PC-3 (cell line): ENCODE measurements at regions not wholly inside any gene's neighbourhood (a gene's known extent, or its start where the extent isn't known, plus 50 kb on each side); places are given as distances from the start of the nearest gene placed in this dataset.

Experiments used
- ATAC-seq: fragments of 200-7000 bp; cut with Tn5 transposase; 2 replicates; pipeline ENCODE4 v1.9.1; 2020; ENCODE audit warnings: mild to moderate bottlenecking, moderate library complexity
- BruUV-seq: library from RNA; stranded (reverse); fragments of 400-500 nt; replicated peaks from 2 replicates; lab custom pipeline; 2021; lab: Mats Ljungman, UMichigan
- CTCF ChIA-PET: fragments of 300-600 bp; sonication (Branson Sonifier 250); formaldehyde crosslinking; loops from one replicate; lab custom pipeline; 2022; ENCODE audit warnings: antibody characterized with exemption; lab: Charles Lee
- POLR2A ChIA-PET: fragments of 300-600 bp; sonication (Branson Sonifier 250); formaldehyde crosslinking; loops from one replicate; lab custom pipeline; 2022; ENCODE audit warnings: antibody characterized with exemption; ENCODE audit not compliant: unreplicated experiment; lab: Charles Lee
- DNase-seq: peaks from one replicate; pipeline ENCODE4 v3.0.0-alpha.2; 2015
- H2AFZ ChIP-seq: fragments of 300-600 bp; sonication (generic); 2 replicates; pipeline ENCODE4 v1.6.0; 2016; ENCODE audit warnings: antibody characterized with exemption, low read length
- H3F3A ChIP-seq: fragments of 300-600 bp; sonication (generic); one replicate; pipeline ENCODE4 v1.6.0; 2017; ENCODE audit warnings: antibody characterized with exemption, low read length, control low read depth, mild to moderate bottlenecking; ENCODE audit not compliant: unreplicated experiment
- H3K27ac ChIP-seq: fragments of 300-600 bp; sonication (generic); 2 replicates; pipeline ENCODE4 v1.5.1; 2016; ENCODE audit warnings: mild to moderate bottlenecking, low read length
- H3K27me3 ChIP-seq: fragments of 300-600 bp; sonication (generic); 2 replicates; pipeline ENCODE4 v1.6.1; 2016; ENCODE audit warnings: low read length, mixed read lengths
- H3K36me3 ChIP-seq: fragments of 300-600 bp; sonication (generic); 2 replicates; pipeline ENCODE4 v1.6.1; 2016; ENCODE audit warnings: low read depth, mixed run types, low read length, mixed read lengths
- H3K4me1 ChIP-seq: fragments of 300-600 bp; sonication (generic); 2 replicates; pipeline ENCODE4 v1.5.1; 2016; ENCODE audit warnings: low read length; ENCODE audit not compliant: insufficient read depth
- H3K4me2 ChIP-seq: fragments of 300-600 bp; sonication (generic); 2 replicates; pipeline ENCODE4 v1.6.0; 2016; ENCODE audit warnings: low read length
- H3K4me3 ChIP-seq: fragments of 300-600 bp; sonication (generic); 2 replicates; pipeline ENCODE4 v1.5.1; 2016; ENCODE audit warnings: mild to moderate bottlenecking, low read length, mixed read lengths
- H3K79me2 ChIP-seq: fragments of 300-600 bp; sonication (generic); 2 replicates; pipeline ENCODE4 v1.6.1; 2017; ENCODE audit warnings: low read length, mixed read lengths
- H3K9ac ChIP-seq: fragments of 300-600 bp; sonication (generic); 2 replicates; pipeline ENCODE4 v1.6.0; 2016; ENCODE audit warnings: mild to moderate bottlenecking, low read length
- H3K9me2 ChIP-seq: fragments of 300-600 bp; sonication (generic); replicated peaks from 2 replicates; pipeline ENCODE4 v1.6.1; 2016; ENCODE audit warnings: mixed run types, low read length, mixed read lengths
- H3K9me3 ChIP-seq: fragments of 300-600 bp; sonication (generic); 2 replicates; pipeline ENCODE4 v1.6.1; 2016; ENCODE audit warnings: low read length, mixed read lengths
- H4K20me1 ChIP-seq: fragments of 300-600 bp; sonication (generic); 2 replicates; pipeline ENCODE4 v1.6.1; 2016; ENCODE audit warnings: low read length, mixed read lengths
- CTCF ChIP-seq: fragments of 300-600 bp; sonication (generic); conservative IDR thresholded peaks from 2 replicates; pipeline ENCODE4 v1.5.1; 2017; ENCODE audit warnings: antibody characterized with exemption, low read depth, mild to moderate bottlenecking, low read length
- EZH2 ChIP-seq: fragments of 300-600 bp; sonication (generic); IDR thresholded peaks from one replicate; pipeline ENCODE4 v1.6.1; 2017; ENCODE audit warnings: antibody characterized with exemption, mild to moderate bottlenecking, low read length; ENCODE audit not compliant: unreplicated experiment
- EZH2phosphoT487 ChIP-seq: fragments of 300-600 bp; sonication (generic); IDR thresholded peaks from 2 replicates; pipeline ENCODE4 v1.6.1; 2018; ENCODE audit warnings: mild to moderate bottlenecking, antibody characterized with exemption, low read length, borderline replicate concordance
- intact Hi-C: fragments of 100-400 bp; cut with micrococcal nuclease; formaldehyde crosslinking; loops from 2 replicates; pipeline ENCODE4 v1.9.0; 2023

DNA sequence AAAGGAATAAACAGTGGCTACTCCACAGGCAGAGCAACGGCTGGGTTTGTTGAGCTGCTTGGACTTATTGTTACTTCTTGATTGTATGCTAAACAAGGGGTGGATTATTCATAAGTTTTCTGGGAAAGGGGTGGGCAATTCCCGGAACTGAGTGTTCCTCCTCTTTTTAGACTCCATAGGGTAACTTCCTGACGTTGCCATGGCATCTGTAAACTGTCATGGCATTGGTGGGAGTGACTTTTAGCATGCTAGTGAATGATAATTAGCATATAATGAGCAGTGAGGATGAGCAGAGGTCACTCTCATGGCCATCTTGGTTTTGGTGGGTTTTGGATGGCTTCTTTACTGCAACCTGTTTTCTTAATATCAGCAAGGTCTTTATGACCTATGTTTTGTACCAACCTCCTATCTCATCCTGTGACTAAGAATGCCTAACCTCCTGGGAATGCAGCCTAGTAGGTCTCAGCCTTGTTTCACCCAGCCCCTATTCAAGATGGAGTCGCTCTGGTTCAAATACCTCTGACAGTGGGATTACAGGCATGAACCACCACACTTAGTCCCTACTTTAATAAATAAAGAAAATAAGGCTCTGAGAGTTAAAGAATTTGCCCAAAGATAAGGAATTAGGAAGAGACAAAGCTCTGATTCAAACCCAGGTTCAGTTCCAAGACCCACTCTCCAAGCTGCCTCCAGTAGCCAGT lies 65.6 kb upstream of the CLMP start:
- Histone ChIP-seq H3K9me3 (no peaks in the 10 kb centered on the region), H2AFZ (peak overlapping the region; percentile 86), H3K9me2 (no peaks in the 10 kb centered on the region), H3K4me2 (peak overlapping the region; percentile 66), H3K4me3 (no peak overlapping the region), H3F3A (no peaks in the 10 kb centered on the region), H3K27ac (no peak overlapping the region), H4K20me1 (no peaks in the 10 kb centered on the region), H3K9ac (no peak overlapping the region), H3K4me1 (peaks cover 15% of the 10 kb centered on the region), H3K79me2 (no peaks in the 10 kb centered on the region), H3K36me3 (no peaks in the 10 kb centered on the region), H3K27me3 (no peaks in the 10 kb centered on the region)
- ATAC-seq (no peak), DNase-seq (peak; percentile 32)
- no TSS peak for BruUV-seq
- intact Hi-C loops = no loop called here
- TF ChIP-seq CTCF (no peak), EZH2phosphoT487 (no peak), EZH2 (no peak)
- ChIA-PET CTCF (interaction anchor here (0.6 to 1.5 kb wide), 13 partner anchors 9 to 222 kb away, joined by 3 to 30 read pairs (median 7); no protein-coding TSS in a partner anchor), POLR2A (interaction anchor here (0.6 kb wide), 2 partner anchors 20 to 164 kb away, joined by 3 to 6 read pairs; no protein-coding TSS in a partner anchor)

GRCh38 chr11:123258877-123259276 lies 63.8 kb upstream of the CLMP start:
- H3F3A ChIP-seq = no peaks in the 10 kb centered on the region
- intact Hi-C loops = no loop called here
- H3K9ac ChIP-seq = no peak overlapping the region
- peaks cover 15% of the 10 kb centered on the region for H3K4me1 ChIP-seq
- H3K9me2 ChIP-seq = no peaks in the 10 kb centered on the region
- ATAC-seq = no peak
- no peak for DNase-seq
- H3K9me3 ChIP-seq = no peaks in the 10 kb centered on the region
- no peak overlapping the region for H3K4me2 ChIP-seq
- H4K20me1 ChIP-seq = no peaks in the 10 kb centered on the region
- no TSS peak for BruUV-seq
- no peak overlapping the region for H3K4me3 ChIP-seq
- ChIA-PET CTCF (no interaction called here), POLR2A (no interaction called here)
- H3K36me3 ChIP-seq = no peaks in the 10 kb centered on the region
- no peak overlapping the region for H3K27ac ChIP-seq
- H3K27me3 ChIP-seq = no peaks in the 10 kb centered on the region
- no peak for TF ChIP-seq CTCF
- no peak for TF ChIP-seq EZH2
- TF ChIP-seq EZH2phosphoT487 = no peak
- no peaks in the 10 kb centered on the region for H3K79me2 ChIP-seq
- H2AFZ ChIP-seq = no peak overlapping the region

- ChIA-PET CTCF (interaction anchor here (0.5 kb wide), 1 partner anchor 71 kb away, joined by 3 read pairs; no protein-coding TSS in a partner anchor), POLR2A (interaction anchor here (0.6 kb wide), 1 partner anchor 21 kb away, joined by 3 read pairs; no protein-coding TSS in a partner anchor)
- H3K9me3 ChIP-seq = no peaks in the 10 kb centered on the region
- H4K20me1 ChIP-seq = no peaks in the 10 kb centered on the region
- no peaks in the 10 kb centered on the region for H3K36me3 ChIP-seq
- H3K9ac ChIP-seq = no peak overlapping the region
- H2AFZ ChIP-seq = no peak overlapping the region
- no peak for ATAC-seq
- H3K27me3 ChIP-seq = no peaks in the 10 kb centered on the region
- no peak for TF ChIP-seq CTCF
- H3F3A ChIP-seq = no peaks in the 10 kb centered on the region
- H3K4me3 ChIP-seq = no peak overlapping the region
- intact Hi-C loops = no loop called here
- DNase-seq = no peak
- no peaks in the 10 kb centered on the region for H3K9me2 ChIP-seq
- no TSS peak for BruUV-seq
- H3K4me1 ChIP-seq = peaks cover 15% of the 10 kb centered on the region
- no peaks in the 10 kb centered on the region for H3K79me2 ChIP-seq
- no peak overlapping the region for H3K27ac ChIP-seq
- no peak overlapping the region for H3K4me2 ChIP-seq
Measured at GRCh38 chr11:123257370-123257769, 62.3 kb upstream of the CLMP start.
